LoVo (cell line): ENCODE measurements at regions not wholly inside any gene's neighbourhood (a gene's known extent, or its start where the extent isn't known, plus 50 kb on each side); places are given as distances from the start of the nearest gene placed in this dataset.
"Not testable (repeated sequence)": the region's sequence is repeated elsewhere in the genome, so short reads cannot be mapped to it uniquely, and the experiment has no call there.

Source experiments
- DNase-seq: peaks from one replicate; pipeline ENCODE4 v3.0.0-alpha.2; 2016; ENCODE audit warnings: low spot score

GRCh38 chr2:107569496-107569895 lies 257.2 kb upstream of the RGPD4 start:
- DNase-seq, result no peak

GRCh38 chr2:107570876-107571275 lies 255.8 kb upstream of the RGPD4 start:
- DNase-seq, result no peak

GRCh38 chr2:107572890-107573289 lies 253.8 kb upstream of the RGPD4 start:
- not testable (repeated sequence) for DNase-seq

- no peak for DNase-seq
Measured at GRCh38 chr2:107576991-107577390, 249.7 kb upstream of the RGPD4 start.

- no peak for DNase-seq
Measured at GRCh38 chr2:107582487-107582886, 244.2 kb upstream of the RGPD4 start.

GRCh38 chr2:107584577-107584976 lies 242.1 kb upstream of the RGPD4 start:
- DNase-seq, result no peak

GRCh38 chr2:107585851-107586250 lies 240.8 kb upstream of the RGPD4 start:
- no peak for DNase-seq

- DNase-seq, result no peak
Measured at GRCh38 chr2:107588181-107588580, 238.5 kb upstream of the RGPD4 start.

GRCh38 chr2:107589079-107589491 lies 237.6 kb upstream of the RGPD4 start:
- DNase-seq, result no peak

- no peak for DNase-seq
Measured at GRCh38 chr2:107591561-107592279, 235.0 kb upstream of the RGPD4 start.

GRCh38 chr2:107592280-107592624 lies 234.4 kb upstream of the RGPD4 start:
- DNase-seq, result no peak

- DNase-seq, result no peak
Measured at GRCh38 chr2:107595285-107595684, 231.4 kb upstream of the RGPD4 start.

- no peak for DNase-seq
Measured at GRCh38 chr2:107595749-107596148, 230.9 kb upstream of the RGPD4 start.

- no peak for DNase-seq
Measured at GRCh38 chr2:107597507-107597906, 229.2 kb upstream of the RGPD4 start.

GRCh38 chr2:107602801-107603200 lies 223.9 kb upstream of the RGPD4 start:
- no peak for DNase-seq

- DNase-seq, result no peak
Measured at GRCh38 chr2:107607054-107607453, 219.6 kb upstream of the RGPD4 start.

GRCh38 chr2:107607473-107607872 lies 219.2 kb upstream of the RGPD4 start:
- no peak for DNase-seq

- DNase-seq, result no peak
Measured at GRCh38 chr2:107615039-107615438, 211.7 kb upstream of the RGPD4 start.

GRCh38 chr2:107618769-107619168 lies 207.9 kb upstream of the RGPD4 start:
- DNase-seq, result no peak

GRCh38 chr2:107621186-107622165 lies 205.2 kb upstream of the RGPD4 start:
- no peak for DNase-seq

GRCh38 chr2:107622741-107623310 lies 203.9 kb upstream of the RGPD4 start:
- no peak for DNase-seq

GRCh38 chr2:107625982-107626381 lies 200.7 kb upstream of the RGPD4 start:
- DNase-seq, result no peak

GRCh38 chr2:107627164-107627563 lies 199.5 kb upstream of the RGPD4 start:
- DNase-seq, result no peak
